Endothelial cell (in vitro differentiated cells): ENCODE measurements at regions not wholly inside any gene's neighbourhood (a gene's known extent, or its start where the extent isn't known, plus 50 kb on each side); places are given as distances from the start of the nearest gene placed in this dataset.

ENCODE experiments used
- DNase-seq: peaks from one replicate; pipeline ENCODE4 v3.0.0; 2021; ENCODE audit warnings: low spot score
- H3K27ac Mint-ChIP-seq: one replicate; pipeline ENCODE4 v1.8.0; 2021; ENCODE audit warnings: mixed read lengths, inconsistent platforms; ENCODE audit not compliant: unreplicated experiment
- H3K27me3 Mint-ChIP-seq: one replicate; pipeline ENCODE4 v1.8.0; 2021; ENCODE audit warnings: mild to moderate bottlenecking, moderate library complexity, mixed read lengths, inconsistent platforms; ENCODE audit not compliant: unreplicated experiment
- H3K36me3 Mint-ChIP-seq: one replicate; pipeline ENCODE4 v1.8.0; 2021; ENCODE audit warnings: mild to moderate bottlenecking, low read depth, mixed read lengths, inconsistent platforms; ENCODE audit not compliant: unreplicated experiment
- H3K4me1 Mint-ChIP-seq: one replicate; pipeline ENCODE4 v1.8.0; 2021; ENCODE audit warnings: mild to moderate bottlenecking, mixed read lengths, inconsistent platforms; ENCODE audit not compliant: unreplicated experiment
- H3K4me3 Mint-ChIP-seq: one replicate; pipeline ENCODE4 v1.8.0; 2021; ENCODE audit warnings: mild to moderate bottlenecking, mixed read lengths, inconsistent platforms; ENCODE audit not compliant: unreplicated experiment
- H3K9me3 Mint-ChIP-seq: one replicate; pipeline ENCODE4 v1.8.0; 2021; ENCODE audit warnings: mixed read lengths, inconsistent platforms; ENCODE audit not compliant: unreplicated experiment
- TF ChIP-seq, protein P1 (sequence below): fragments of 200-600 bp; sonication (generic); IDR thresholded peaks from one replicate; pipeline ENCODE4 v1.5.0; 2021; ENCODE audit warnings: antibody characterized with exemption; ENCODE audit not compliant: unreplicated experiment

GRCh38 chr4:43241104-43241503 lies 348.6 kb downstream of the GRXCR1 start:
- Mint-ChIP-seq H3K4me3 (no peak overlapping the region), H3K27me3 (no peaks in the 10 kb centered on the region), H3K9me3 (no peaks in the 10 kb centered on the region), H3K4me1 (no peaks in the 10 kb centered on the region), H3K27ac (no peak overlapping the region), H3K36me3 (no peaks in the 10 kb centered on the region)
- TF ChIP-seq, protein P1, sequence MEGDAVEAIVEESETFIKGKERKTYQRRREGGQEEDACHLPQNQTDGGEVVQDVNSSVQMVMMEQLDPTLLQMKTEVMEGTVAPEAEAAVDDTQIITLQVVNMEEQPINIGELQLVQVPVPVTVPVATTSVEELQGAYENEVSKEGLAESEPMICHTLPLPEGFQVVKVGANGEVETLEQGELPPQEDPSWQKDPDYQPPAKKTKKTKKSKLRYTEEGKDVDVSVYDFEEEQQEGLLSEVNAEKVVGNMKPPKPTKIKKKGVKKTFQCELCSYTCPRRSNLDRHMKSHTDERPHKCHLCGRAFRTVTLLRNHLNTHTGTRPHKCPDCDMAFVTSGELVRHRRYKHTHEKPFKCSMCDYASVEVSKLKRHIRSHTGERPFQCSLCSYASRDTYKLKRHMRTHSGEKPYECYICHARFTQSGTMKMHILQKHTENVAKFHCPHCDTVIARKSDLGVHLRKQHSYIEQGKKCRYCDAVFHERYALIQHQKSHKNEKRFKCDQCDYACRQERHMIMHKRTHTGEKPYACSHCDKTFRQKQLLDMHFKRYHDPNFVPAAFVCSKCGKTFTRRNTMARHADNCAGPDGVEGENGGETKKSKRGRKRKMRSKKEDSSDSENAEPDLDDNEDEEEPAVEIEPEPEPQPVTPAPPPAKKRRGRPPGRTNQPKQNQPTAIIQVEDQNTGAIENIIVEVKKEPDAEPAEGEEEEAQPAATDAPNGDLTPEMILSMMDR, result no peak
- DNase-seq, result no peak

- TF ChIP-seq, protein P1, result no peak
- Mint-ChIP-seq H3K4me1 (no peaks in the 10 kb centered on the region), H3K4me3 (no peak overlapping the region), H3K36me3 (no peaks in the 10 kb centered on the region), H3K27me3 (no peaks in the 10 kb centered on the region), H3K9me3 (no peaks in the 10 kb centered on the region), H3K27ac (no peak overlapping the region)
- DNase-seq, result no peak
These were observed 350.1 kb downstream of the GRXCR1 start for GRCh38 chr4:43242606-43243005.

GRCh38 chr4:43243433-43244116 lies 351.1 kb downstream of the GRXCR1 start:
- DNase-seq, result no peak
- Mint-ChIP-seq H3K27ac (no peak overlapping the region), H3K4me3 (no peak overlapping the region), H3K36me3 (no peaks in the 10 kb centered on the region), H3K4me1 (no peaks in the 10 kb centered on the region), H3K9me3 (no peaks in the 10 kb centered on the region), H3K27me3 (no peaks in the 10 kb centered on the region)
- TF ChIP-seq, protein P1, result no peak

- Mint-ChIP-seq H3K4me1 (no peaks in the 10 kb centered on the region), H3K27me3 (no peaks in the 10 kb centered on the region), H3K36me3 (no peaks in the 10 kb centered on the region), H3K4me3 (no peak overlapping the region), H3K9me3 (no peaks in the 10 kb centered on the region), H3K27ac (no peak overlapping the region)
- TF ChIP-seq, protein P1, result no peak
- no peak for DNase-seq
These were observed 352.3 kb downstream of the GRXCR1 start for GRCh38 chr4:43244688-43245382.

GRCh38 chr4:43251841-43252240 lies 359.3 kb downstream of the GRXCR1 start:
- Mint-ChIP-seq H3K4me1 (no peaks in the 10 kb centered on the region), H3K9me3 (no peaks in the 10 kb centered on the region), H3K27ac (no peak overlapping the region), H3K36me3 (no peaks in the 10 kb centered on the region), H3K27me3 (no peaks in the 10 kb centered on the region), H3K4me3 (no peak overlapping the region)
- no peak for DNase-seq
- TF ChIP-seq, protein P1, result no peak
